Fibroblast of pulmonary artery (primary cell): ENCODE measurements at regions not wholly inside any gene's neighbourhood (a gene's known extent, or its start where the extent isn't known, plus 50 kb on each side); places are given as distances from the start of the nearest gene placed in this dataset.

Experiments used
- DNase-seq: peaks from one replicate; pipeline ENCODE4 v3.0.0-alpha.2; 2010; ENCODE audit warnings: low read depth
- H3K4me3 ChIP-seq: replicated peaks from 2 replicates; pipeline ENCODE4 v1.5.1; 2011; ENCODE audit warnings: low read depth, mild to moderate bottlenecking, control low read depth, low read length, moderate library complexity
- TF ChIP-seq, protein P1 (sequence below): IDR thresholded peaks from 2 replicates; pipeline ENCODE4 v1.5.1; 2011; ENCODE audit warnings: mild to moderate bottlenecking, control low read depth, low read length, inconsistent platforms; ENCODE audit errors: missing control alignments

DNA sequence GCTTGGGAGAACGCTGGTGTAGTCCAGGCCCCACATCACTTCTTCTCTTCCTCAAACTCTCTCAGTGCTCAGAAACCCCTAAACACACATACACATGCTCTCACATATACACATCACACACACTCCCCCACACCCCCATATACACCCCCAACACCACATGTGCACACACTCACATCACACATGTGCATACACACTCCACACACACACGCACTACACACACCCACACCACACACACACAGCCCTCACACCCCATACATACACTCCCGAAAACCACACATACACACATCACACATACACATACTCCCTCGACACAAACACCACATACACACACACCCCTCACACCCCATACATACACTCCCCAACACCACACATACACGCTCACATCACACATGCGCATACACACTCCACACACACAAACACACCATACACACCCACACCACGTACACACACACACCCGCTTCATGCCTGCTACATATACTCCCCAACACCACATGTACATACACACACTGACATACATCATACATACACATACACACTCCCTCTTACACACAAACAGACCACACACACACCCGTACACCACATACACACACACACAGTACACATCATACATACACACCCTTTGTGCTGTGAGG lies 110.3 kb upstream of the TMEM170B start:
- TF ChIP-seq, protein P1, sequence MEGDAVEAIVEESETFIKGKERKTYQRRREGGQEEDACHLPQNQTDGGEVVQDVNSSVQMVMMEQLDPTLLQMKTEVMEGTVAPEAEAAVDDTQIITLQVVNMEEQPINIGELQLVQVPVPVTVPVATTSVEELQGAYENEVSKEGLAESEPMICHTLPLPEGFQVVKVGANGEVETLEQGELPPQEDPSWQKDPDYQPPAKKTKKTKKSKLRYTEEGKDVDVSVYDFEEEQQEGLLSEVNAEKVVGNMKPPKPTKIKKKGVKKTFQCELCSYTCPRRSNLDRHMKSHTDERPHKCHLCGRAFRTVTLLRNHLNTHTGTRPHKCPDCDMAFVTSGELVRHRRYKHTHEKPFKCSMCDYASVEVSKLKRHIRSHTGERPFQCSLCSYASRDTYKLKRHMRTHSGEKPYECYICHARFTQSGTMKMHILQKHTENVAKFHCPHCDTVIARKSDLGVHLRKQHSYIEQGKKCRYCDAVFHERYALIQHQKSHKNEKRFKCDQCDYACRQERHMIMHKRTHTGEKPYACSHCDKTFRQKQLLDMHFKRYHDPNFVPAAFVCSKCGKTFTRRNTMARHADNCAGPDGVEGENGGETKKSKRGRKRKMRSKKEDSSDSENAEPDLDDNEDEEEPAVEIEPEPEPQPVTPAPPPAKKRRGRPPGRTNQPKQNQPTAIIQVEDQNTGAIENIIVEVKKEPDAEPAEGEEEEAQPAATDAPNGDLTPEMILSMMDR, result no peak
- no peak for DNase-seq
- no peak overlapping the region for H3K4me3 ChIP-seq

GRCh38 chr6:11426571-11426970 lies 111.0 kb upstream of the TMEM170B start:
- TF ChIP-seq, protein P1, result no peak
- DNase-seq, result no peak
- H3K4me3 ChIP-seq, result no peak overlapping the region

DNA sequence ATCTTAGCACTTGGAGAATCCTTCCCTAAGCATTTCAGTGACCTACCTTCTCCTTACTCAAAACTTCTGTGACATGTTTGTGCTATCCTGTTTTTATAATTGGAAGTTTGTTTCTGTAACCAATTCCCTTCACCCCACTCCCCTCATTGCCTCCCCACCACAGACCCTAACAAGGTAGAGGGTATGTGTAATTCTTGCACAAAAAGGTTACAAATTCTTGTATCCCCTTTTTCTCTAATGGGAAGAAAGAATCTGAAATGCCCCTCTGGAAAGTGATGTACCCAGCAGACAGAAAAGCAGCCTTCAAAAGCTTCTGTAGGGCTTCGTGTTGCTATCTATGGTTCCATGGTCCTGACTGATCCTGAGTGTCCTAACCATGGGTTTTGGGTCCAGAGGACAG lies 111.7 kb upstream of the TMEM170B start:
- TF ChIP-seq, protein P1, result no peak
- no peak overlapping the region for H3K4me3 ChIP-seq
- no peak for DNase-seq

DNA sequence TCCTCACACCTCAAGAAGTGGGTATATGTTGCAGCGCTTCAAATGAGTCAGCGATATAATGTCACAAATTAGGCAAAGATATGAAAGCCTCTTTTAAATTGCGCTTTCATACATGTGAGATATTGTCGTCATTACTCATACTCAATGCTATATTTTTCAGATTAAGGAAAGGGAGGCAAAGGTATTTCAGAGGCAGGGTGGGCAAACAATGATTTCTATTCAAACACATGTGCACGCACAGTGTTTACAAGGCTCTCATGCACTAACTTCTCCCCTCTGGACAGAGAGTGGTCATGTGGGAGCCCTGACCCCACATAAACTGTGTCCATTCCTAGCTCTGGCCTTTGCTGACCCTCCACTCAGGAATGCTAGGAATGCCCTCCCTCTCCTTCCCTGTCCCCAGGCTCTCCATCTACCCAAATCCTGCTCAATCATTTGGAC lies 112.1 kb upstream of the TMEM170B start:
- TF ChIP-seq, protein P1, result no peak
- no peak for DNase-seq
- H3K4me3 ChIP-seq, result no peak overlapping the region

DNA sequence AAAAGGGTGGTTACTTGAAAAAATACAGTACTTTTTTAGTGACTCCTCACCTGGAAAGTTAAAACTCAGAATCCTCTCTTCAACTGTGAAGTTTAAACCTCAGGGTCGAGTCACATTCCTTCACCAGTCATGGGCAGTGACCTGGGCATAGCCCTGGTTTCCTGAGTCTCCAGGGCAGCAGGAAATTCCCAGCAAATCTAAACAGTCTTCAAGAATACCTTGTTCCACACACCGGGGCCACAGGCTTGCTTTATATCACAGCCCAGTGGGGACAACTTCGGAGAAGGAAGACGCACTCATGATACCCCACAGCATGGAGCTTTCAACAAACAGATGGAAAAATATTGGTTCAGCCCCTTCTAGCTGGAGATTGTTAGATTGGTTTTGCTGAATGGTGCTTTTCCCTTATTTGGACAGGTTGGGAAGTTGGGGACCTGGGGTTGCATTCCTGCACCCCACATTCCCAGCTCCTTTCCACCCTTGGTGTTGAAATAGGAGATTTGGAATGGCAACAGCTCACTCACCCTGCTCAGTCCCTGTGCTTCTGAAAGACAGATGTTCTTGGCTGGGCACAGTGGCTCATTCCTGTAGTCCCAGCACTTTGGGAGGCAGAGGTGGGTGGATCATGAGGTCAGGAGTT lies 113.0 kb upstream of the TMEM170B start:
- TF ChIP-seq, protein P1, result no peak
- DNase-seq, result no peak
- no peak overlapping the region for H3K4me3 ChIP-seq

DNA sequence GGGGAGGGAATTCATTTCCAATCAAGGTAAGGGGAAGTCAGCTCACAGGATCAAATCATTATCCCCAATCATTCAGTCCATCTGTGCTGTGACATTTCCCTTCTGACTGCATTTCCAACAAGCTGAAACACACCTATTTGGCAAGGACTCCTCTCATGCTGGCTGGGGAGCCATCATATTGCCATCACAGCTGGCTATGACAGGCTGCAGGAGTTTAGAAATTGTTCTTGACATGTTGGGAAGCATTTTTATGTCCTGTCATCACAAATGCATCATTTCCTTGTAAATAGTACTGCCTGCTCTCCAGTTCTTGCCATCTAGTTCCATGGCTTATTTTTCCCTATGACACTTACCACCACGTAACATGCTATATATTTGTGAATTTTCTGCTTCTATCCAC lies 113.9 kb upstream of the TMEM170B start:
- DNase-seq, result peak; percentile 35
- H3K4me3 ChIP-seq, result no peak overlapping the region
- TF ChIP-seq, protein P1, result no peak

DNA sequence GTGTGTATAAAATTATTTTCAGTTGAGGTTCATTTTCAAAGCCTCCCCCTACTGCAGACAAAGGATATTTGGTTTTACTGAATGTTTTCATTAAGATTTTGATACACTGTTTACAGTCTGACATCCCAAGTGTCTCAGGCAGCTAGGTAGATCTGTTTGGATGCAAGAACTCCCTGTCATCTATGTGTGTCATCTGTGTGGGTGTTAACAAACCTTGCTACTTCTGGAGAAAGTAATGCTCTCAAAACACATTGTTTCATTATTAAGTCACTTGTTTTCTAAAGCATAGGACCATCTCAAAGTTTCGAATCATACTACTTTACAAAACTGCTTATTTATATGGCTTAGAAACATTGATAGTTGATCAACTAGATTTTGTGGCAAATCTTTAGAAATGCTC lies 114.5 kb upstream of the TMEM170B start:
- TF ChIP-seq, protein P1, result no peak
- DNase-seq, result no peak
- H3K4me3 ChIP-seq, result no peak overlapping the region
